ENCODE measurements at regions not wholly inside any gene's neighbourhood (a gene's known extent, or its start where the extent isn't known, plus 50 kb on each side); places are given as distances from the start of the nearest gene placed in this dataset.

DNA sequence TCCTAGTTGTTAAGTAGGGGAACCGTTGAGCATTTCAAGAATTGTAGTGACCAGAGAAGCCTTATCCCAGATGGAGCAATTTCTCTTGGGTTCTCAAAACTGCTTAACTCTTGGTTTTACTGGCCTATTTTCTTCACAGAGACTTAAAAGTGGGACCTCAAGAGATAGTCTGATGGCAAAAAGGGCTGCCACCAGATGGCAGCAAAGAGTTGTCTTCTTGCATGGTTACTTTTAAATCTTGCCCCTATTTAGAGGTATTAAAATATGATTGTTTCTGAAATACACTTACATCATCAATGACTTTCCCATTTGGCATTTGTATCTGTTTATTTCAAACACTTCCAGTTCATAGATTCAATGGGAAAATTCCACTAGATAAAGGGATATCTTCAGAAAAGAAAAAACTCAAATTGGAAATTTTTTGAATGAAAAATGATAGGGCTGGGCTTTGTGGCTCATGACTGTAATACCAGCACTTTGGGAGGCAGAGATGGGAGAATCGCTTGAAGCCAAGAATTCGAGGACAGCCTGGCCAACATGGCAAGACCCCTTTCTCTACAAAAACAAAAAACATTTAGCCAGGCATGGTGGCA lies 69.9 kb upstream of the CNTN1 start:
- Histone ChIP-seq H3K4me1 (ENCODE audit: control insufficient read depth in 1 of 2, insufficient read depth in 1 of 2, low read depth in 1 of 2, low read length in 1 of 2) (no peaks in the 10 kb centered on the region), H3K27me3 (no peaks in the 10 kb centered on the region), H3K27ac (no peak overlapping the region), H3K36me3 (no peaks in the 10 kb centered on the region), H3K4me3 (ENCODE audit: low read depth in 1 of 2, low read length in 1 of 2) (no peak overlapping the region), H3K9me3 (no peaks in the 10 kb centered on the region)
- TF ChIP-seq, protein P1, sequence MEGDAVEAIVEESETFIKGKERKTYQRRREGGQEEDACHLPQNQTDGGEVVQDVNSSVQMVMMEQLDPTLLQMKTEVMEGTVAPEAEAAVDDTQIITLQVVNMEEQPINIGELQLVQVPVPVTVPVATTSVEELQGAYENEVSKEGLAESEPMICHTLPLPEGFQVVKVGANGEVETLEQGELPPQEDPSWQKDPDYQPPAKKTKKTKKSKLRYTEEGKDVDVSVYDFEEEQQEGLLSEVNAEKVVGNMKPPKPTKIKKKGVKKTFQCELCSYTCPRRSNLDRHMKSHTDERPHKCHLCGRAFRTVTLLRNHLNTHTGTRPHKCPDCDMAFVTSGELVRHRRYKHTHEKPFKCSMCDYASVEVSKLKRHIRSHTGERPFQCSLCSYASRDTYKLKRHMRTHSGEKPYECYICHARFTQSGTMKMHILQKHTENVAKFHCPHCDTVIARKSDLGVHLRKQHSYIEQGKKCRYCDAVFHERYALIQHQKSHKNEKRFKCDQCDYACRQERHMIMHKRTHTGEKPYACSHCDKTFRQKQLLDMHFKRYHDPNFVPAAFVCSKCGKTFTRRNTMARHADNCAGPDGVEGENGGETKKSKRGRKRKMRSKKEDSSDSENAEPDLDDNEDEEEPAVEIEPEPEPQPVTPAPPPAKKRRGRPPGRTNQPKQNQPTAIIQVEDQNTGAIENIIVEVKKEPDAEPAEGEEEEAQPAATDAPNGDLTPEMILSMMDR (IDR thresholded peaks at IDR 0.05) = no peak

DNA sequence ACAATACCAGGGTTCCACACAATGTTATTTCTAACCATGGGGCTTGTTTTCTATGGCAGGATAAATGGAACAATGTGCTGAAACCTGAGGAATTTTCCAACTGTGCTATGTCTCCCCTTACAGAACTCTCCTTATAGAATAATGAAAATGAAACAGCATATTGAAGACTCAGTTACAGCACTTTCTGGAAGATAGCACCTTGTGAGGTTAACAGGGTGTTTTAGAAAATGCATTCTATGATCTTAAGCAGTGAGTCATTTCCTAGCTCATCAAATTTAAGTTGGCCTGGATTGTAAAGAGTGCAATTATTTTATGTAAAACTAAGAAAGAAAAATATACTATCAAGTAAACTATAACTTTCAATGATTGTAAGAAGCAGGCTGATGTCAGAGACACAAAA lies 60.1 kb upstream of the CNTN1 start:
- no peaks in the 10 kb centered on the region for H3K27me3 ChIP-seq
- no peaks in the 10 kb centered on the region for H3K4me1 ChIP-seq (ENCODE audit: control insufficient read depth in 1 of 2, insufficient read depth in 1 of 2, low read depth in 1 of 2, low read length in 1 of 2)
- no peaks in the 10 kb centered on the region for H3K36me3 ChIP-seq
- TF ChIP-seq, protein P1 (IDR thresholded peaks at IDR 0.05) = no peak
- H3K4me3 ChIP-seq (ENCODE audit: low read depth in 1 of 2, low read length in 1 of 2) = no peak overlapping the region
- H3K27ac ChIP-seq = no peak overlapping the region
- H3K9me3 ChIP-seq = no peaks in the 10 kb centered on the region

DNA sequence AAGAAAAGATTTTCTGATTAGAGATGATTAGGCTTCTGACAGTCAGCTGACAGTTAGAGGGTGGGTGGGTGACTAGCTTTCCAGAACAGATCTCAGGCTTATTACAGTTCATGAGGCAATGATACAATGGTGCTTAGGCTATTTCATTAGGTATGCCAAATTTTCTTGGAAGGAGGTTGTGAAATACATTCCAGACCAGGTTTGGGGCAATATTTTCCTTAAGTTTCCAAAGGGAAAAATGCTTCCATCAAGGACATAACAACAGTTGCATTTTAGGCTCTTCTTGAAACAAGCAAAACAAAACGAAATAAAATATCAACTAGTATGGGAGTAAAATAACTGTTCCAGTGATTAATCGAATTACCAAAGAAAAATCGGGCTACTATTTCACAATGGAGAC lies 59.3 kb upstream of the CNTN1 start:
- TF ChIP-seq, protein P1 (IDR thresholded peaks at IDR 0.05) = no peak
- Histone ChIP-seq H3K4me3 (ENCODE audit: low read depth in 1 of 2, low read length in 1 of 2) (no peak overlapping the region), H3K9me3 (no peaks in the 10 kb centered on the region), H3K4me1 (ENCODE audit: control insufficient read depth in 1 of 2, insufficient read depth in 1 of 2, low read depth in 1 of 2, low read length in 1 of 2) (no peaks in the 10 kb centered on the region), H3K36me3 (no peaks in the 10 kb centered on the region), H3K27me3 (no peaks in the 10 kb centered on the region), H3K27ac (no peak overlapping the region)

DNA sequence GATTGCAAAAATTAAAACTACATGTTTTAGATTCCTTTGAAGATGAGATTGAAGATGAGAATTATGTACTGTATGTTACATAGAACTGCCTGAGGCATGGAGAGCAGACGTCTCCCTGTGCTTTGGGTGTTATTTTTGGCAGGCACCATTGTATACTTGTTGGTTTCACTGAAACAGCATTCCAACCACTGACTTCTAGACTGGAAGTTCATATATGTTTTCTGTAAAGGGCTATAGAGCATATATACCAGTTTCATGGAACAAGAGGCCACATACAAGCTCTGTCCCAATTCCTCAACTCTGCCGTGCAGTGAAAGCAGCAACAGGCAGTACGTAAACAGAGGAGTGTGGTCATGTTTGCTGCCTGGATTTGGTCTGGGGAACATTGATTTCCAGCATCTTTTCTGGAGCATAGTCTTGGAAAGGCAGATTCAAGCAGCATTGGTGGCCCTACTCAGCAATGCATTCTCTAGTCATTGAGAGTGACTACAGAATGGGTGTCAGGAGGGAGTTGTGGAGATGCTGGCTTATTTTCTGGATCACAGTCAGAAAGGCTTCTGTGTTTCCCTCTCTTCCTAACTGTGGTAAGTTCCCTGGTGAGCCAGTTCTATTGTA lies 57.6 kb upstream of the CNTN1 start:
- H3K9me3 ChIP-seq = no peaks in the 10 kb centered on the region
- TF ChIP-seq, protein P1 (IDR thresholded peaks at IDR 0.05) = no peak
- H3K36me3 ChIP-seq = no peaks in the 10 kb centered on the region
- no peak overlapping the region for H3K27ac ChIP-seq
- no peaks in the 10 kb centered on the region for H3K4me1 ChIP-seq (ENCODE audit: control insufficient read depth in 1 of 2, insufficient read depth in 1 of 2, low read depth in 1 of 2, low read length in 1 of 2)
- no peaks in the 10 kb centered on the region for H3K27me3 ChIP-seq
- no peak overlapping the region for H3K4me3 ChIP-seq (ENCODE audit: low read depth in 1 of 2, low read length in 1 of 2)

DNA sequence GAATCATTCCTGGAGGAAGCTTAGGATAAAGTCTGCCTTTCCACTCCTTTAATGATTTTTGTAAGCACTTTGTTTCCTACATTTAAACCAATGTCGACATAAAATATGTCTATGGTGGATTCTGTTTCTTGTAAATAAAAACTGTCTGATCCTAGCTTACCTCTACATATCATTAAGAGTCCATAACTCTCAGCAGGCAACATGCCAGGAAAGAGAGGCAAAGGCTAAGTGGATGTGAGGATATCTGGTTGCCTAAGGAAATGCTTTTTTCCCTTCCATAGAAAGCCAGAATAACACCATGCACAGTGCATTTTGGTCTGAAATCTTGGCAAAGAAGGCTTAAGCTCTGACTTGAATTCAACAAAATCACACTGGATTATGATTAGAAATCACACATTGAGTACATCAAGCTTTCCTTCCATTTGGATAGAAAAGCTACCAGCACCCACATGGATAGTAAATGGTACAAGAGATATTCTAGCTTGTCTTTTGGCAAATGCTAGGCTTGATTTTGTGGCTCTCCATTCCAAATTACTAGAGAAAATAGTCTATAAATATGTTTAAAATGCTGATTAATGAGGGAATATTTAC lies 57.0 kb upstream of the CNTN1 start:
- no peak overlapping the region for H3K27ac ChIP-seq
- no peaks in the 10 kb centered on the region for H3K9me3 ChIP-seq
- H3K27me3 ChIP-seq = no peaks in the 10 kb centered on the region
- H3K36me3 ChIP-seq = no peaks in the 10 kb centered on the region
- H3K4me3 ChIP-seq (ENCODE audit: low read depth in 1 of 2, low read length in 1 of 2) = no peak overlapping the region
- TF ChIP-seq, protein P1 (IDR thresholded peaks at IDR 0.05) = no peak
- no peaks in the 10 kb centered on the region for H3K4me1 ChIP-seq (ENCODE audit: control insufficient read depth in 1 of 2, insufficient read depth in 1 of 2, low read depth in 1 of 2, low read length in 1 of 2)
